ENCODE measurements at regions not wholly inside any gene's neighbourhood (a gene's known extent, or its start where the extent isn't known, plus 50 kb on each side); places are given as distances from the start of the nearest gene placed in this dataset.

DNA sequence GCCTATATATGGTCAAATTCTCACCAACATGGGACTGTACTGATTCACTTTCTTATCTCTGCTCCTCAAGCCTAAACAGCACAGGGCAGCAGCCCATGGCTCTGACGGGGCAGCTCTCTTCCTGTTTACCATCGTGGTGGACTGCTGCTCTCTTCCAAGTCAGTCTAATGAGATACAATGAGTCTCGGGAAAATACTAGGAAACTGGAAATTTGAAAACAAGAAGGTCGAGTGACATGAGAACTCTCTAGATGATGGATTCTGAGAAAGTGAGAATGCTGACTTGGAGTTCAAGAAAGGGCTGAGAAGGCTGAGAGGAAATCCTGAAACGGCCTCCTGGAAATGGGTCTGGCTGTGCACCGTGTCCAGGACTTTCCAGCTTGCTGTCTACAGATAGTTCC, 122.8 kb upstream of the ARGLU1 start:
- no peak for DNase-seq (ENCODE audit: low spot score)
- in situ Hi-C loops (cut with HindIII; ENCODE audit: low sequenced_read_pairs) = no loop called here

DNA sequence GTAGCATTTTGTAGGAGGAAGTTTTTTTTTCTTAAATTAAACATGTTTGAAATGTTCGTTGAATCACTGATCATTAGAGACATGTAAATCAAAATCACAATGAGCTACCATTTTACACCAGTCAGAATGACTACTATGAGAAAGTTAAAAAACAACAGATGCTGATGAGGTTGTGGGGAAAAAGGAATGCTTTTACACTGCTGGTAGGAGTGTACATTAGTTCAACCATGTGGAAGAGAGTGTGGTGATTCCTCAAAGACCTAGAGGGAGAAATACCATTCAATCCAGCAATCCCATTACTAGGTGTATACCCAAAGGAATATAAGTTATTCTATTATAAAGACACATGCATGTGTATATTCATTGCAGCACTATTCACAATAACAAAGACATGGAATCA, 122.0 kb upstream of the ARGLU1 start:
- in situ Hi-C loops (cut with HindIII; ENCODE audit: low sequenced_read_pairs) = no loop called here
- no peak for DNase-seq (ENCODE audit: low spot score)

DNA sequence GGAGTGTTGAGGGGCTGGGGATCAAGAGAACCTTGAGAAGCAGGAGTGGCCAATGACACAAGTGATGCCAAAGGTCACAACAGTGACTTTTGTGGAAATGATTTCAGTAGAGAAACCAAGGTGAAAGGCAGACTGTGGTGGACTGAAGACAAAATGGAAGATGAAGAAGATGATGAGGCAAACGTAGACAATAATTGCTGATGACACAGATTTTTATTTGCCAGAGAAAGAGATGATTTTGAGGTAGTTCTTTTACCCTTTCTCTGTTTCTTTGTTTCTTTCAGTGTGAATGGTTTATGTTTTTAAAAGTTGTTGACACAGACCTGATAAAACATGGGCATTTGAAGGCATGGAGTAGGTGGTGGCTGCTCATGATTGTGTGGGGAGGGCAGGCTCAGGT, 121.0 kb upstream of the ARGLU1 start:
- no peak for DNase-seq (ENCODE audit: low spot score)
- in situ Hi-C loops (cut with HindIII; ENCODE audit: low sequenced_read_pairs) = no loop called here

DNA sequence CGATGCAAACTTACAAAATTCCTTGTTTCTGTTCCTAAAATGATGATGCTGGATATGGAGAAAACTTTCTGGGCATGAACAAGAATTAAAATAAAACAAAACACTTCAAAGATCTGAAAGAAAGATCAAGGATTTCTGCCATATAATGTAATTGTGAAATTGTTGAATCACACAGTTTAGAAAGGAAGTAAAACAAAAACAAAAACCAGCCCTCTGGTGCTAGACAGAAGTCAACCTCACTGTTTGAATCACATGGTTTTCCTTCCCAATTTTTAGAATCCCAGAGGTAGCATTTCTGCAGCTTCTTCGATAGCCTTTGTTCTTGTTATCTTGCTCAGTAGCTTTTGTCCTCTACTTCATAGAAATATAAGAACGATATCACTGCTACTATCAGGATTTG, 118.2 kb upstream of the ARGLU1 start:
- no peak for DNase-seq (ENCODE audit: low spot score)
- in situ Hi-C loops (cut with HindIII; ENCODE audit: low sequenced_read_pairs) = no loop called here

DNA sequence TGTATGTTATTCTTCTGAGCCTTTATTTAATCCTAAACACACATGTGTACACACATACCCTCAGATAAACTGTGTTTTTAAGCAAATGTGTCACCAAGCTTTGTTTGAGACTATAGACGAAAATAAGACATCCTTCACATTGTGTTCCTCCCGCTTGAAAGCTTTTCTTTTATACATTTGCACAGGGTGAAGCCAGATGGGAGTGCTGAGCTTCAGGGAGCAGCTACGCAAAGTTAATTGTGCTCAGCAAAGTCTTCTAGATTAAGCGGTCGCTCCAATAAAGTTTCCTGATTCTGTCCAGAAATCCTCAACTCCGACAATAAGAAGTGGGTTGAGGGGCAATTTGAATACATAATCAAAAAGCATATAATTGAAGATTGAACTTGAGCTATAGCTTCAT, 117.2 kb upstream of the ARGLU1 start:
- in situ Hi-C loops (cut with HindIII; ENCODE audit: low sequenced_read_pairs) = no loop called here
- no peak for DNase-seq (ENCODE audit: low spot score)

DNA sequence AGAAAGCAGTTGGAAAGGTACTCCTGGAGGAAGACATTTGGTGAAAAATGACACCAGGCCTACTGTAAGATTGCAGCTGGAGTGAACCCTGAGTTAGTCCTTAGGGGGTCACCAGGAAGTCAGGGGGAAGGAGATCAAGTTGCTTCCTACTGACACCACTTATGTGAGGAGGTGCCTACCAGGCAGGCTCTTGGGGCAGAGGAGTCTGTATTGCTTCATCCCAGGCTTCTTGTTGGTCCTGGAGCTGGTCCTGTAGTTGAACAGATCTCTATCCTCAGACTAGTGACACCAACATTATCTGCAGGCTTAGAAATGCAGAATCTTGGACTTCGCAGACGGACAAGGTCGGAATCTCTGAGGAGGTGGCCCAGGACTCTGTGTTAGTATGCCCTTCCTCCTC, 116.0 kb upstream of the ARGLU1 start:
- in situ Hi-C loops (cut with HindIII; ENCODE audit: low sequenced_read_pairs) = no loop called here
- no peak for DNase-seq (ENCODE audit: low spot score)

DNA sequence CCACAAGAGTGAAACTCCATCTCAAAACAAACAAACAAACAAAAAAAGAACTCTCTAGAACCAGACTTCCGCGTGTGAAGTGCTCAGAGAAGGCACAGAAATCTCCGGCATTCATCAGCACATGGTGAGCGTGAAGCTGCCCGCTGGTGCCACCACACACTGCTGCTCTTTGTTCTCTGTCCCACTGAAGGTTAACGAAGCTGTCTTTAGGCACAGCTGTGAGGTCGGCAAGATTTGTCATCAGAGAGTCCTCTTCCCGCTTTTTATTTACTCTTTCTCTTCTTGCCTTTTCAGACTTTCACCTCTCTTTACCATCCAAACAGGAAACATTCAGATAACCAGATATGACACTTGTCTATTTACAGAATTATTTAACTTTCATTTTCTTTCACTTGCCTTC, 115.2 kb upstream of the ARGLU1 start:
- DNase-seq (ENCODE audit: low spot score) = no peak
- in situ Hi-C loops (cut with HindIII; ENCODE audit: low sequenced_read_pairs) = no loop called here

DNA sequence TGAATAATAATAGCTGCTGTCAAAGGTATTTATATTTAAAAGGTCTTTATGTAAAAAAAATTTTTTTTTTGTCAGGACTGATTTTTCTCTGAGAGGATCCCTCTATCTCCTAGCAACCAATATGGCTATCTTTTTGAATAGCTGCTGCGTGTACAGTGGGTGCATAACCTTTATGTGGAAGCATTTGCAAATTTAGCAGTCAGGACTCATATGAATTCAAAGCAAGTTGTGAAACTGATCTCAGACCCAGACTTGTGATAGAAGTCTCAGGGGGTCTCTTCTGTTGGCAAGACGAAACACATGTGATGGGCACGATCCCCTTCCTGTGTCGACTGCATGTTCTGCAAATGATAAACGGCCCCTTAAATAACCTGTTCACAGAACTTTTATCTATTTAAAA, 114.1 kb upstream of the ARGLU1 start:
- no peak for DNase-seq (ENCODE audit: low spot score)
- in situ Hi-C loops (cut with HindIII; ENCODE audit: low sequenced_read_pairs) = no loop called here

DNA sequence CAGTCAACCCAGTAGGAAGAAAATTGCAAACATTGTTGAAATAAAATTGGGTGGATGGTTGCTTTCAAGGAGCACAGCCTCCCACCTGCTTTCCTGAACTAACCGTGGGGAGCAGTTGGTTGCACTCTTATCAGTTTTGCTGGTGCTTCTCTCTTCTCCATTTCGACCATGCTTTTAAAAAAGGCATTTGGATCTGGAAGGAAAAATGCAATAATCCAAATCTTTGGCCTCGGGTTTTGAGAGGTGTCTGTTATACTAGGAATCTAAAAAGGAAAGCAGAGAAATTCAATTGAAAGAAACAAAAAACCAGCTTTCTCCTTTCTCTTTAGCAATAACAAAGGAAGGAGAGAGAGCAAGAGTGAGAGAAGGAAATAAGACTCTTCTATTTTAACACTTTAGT, 113.6 kb upstream of the ARGLU1 start:
- in situ Hi-C loops (cut with HindIII; ENCODE audit: low sequenced_read_pairs) = no loop called here
- no peak for DNase-seq (ENCODE audit: low spot score)

DNA sequence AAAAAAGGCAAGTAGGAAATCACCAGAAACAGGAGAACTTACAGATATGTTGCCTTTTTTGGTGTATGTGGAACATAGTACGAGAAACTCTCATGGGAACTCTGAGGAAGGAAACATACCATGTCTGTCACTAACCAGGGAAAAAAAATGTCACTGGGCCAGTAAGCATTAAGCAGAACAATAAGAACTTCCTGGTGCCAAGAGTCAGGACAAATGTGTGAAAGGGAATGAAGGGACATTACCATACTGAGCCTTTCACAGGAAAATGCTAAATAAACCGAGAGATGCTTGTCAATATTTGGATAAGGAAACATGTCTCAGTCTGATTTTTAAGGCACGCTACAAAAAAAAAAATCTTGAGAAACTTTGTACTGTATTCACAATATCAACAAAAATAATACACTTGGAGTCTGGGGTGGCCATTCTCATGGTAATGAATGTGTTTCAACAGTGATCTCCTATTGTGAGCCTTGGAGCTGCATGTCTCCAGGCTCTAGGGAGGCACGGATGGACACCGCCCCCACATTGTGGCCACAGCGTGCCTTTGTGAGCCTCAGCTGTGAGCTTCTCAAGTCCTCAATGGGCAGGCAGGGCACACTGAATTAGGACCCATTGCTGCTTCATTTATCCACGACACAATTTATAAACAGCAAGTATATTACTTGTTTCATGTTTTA, 113.0 kb upstream of the ARGLU1 start:
- no peak for DNase-seq (ENCODE audit: low spot score)
- in situ Hi-C loops (cut with HindIII; ENCODE audit: low sequenced_read_pairs) = no loop called here

DNA sequence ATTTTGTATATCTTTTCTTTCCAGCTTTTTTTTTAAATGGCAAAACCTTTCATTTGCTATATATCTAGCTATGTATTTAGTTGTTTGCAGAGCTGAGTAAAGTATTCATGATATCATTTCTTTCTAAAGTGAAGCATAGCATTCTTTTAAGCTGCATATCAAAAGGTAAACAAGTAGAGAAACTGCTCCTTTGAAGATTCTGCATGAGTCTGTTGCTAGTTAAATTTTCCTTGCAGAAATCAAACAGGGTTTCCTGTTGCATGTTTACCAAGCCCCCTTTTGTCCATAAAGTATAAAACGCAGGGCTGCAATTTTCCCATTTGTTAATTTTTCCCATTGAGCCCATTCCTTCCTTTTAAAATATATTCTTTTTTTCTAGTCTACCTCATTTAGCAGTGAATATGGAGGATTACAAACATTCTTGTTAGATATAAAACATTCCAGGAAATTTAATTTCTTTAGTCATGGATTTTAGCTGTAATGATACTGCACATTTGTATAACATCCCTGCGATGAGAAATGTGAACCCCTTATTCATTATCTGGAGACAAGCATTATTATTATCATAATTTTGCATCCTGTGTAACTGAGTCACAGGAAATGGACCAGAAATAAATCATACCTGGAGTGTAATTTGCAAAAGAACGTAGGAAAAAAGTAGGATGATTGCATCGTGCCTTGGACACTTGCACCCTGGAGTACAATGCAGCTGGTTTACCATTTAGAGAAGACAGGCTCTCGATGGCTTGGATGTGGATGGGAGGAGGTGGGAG, 110.9 kb upstream of the ARGLU1 start:
- no peak for DNase-seq (ENCODE audit: low spot score)
- in situ Hi-C loops (cut with HindIII; ENCODE audit: low sequenced_read_pairs) = no loop called here

DNA sequence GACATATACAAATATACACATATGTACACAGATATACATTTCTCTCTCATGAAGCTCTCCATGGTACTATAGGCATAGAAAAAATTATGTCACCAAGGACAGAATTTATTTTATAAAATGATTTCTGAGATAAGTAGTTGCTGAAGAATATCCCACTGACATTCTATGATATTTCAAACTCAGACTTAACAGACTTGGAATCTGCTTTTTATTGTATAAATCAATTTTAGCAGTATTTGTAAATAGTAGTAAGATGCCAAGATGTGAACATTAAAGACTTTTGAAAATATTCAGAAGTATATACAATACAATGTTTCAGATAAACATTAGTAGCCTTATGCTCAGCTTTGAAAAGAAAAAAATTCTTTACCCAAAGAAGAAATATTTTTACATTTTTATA, 107.4 kb upstream of the ARGLU1 start:
- in situ Hi-C loops (cut with HindIII; ENCODE audit: low sequenced_read_pairs) = no loop called here
- no peak for DNase-seq (ENCODE audit: low spot score)

DNA sequence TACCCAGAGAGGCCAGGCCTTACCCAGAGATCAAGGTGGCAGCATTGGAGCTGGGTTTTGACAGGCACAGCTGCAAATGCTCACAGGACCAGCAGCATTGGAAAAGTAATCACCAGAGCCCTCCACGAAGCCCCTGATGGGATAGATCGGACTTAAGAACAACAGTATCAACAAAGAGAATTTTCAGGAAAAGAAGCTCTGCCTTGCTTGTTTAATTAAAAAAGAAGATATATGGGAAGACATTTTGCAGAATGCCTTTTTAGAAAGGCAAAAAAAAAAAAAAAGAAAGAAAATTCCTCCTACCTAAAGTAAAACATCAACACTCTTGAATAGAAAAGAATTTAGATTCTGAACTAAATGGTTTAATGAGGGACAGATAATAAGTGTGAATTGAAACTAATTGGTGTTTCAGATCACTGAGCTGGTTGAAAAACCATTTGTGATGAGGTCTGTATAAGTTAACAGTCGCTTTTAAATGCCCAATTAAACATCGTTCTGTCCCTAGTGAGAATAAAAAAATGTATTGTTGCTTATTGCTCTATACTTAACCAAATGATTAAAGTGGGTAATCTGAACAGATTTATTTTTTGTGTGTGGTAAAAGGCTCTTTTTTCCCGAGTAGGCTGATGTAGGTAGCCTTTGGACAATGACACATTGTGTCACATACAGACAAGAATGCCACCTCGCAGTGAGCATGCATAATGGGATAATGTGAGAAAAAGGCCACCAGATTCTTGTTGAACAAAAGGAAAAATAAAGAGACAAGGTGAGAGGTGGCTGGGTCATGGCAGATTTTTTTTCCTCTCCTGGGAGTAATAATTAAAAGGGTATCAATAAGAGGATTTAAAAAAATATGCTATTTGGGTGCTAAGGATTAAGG, 93.0 kb upstream of the ARGLU1 start:
- no peak for DNase-seq (ENCODE audit: low spot score)
- in situ Hi-C loops (cut with HindIII; ENCODE audit: low sequenced_read_pairs) = no loop called here

DNA sequence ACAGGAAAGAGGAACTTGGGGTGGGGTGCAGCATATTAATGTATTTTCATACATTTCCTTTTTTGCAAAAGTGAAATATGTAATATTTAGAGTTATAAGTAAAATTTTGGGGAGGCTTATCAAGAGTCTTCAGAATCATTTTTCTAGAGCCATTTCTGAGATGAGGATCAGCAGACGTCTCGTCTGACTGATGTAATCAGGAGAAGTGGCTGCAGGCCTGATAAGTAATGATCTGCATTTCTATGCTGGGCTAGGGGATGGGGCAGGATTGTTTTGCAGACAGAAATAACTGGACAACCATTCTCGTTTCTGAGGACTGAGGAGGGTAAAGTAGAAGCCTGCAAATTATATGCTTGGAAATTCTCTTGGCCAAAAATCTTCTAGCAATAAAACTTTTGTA, 89.2 kb upstream of the ARGLU1 start:
- no peak for DNase-seq (ENCODE audit: low spot score)
- in situ Hi-C loops (cut with HindIII; ENCODE audit: low sequenced_read_pairs) = no loop called here

DNA sequence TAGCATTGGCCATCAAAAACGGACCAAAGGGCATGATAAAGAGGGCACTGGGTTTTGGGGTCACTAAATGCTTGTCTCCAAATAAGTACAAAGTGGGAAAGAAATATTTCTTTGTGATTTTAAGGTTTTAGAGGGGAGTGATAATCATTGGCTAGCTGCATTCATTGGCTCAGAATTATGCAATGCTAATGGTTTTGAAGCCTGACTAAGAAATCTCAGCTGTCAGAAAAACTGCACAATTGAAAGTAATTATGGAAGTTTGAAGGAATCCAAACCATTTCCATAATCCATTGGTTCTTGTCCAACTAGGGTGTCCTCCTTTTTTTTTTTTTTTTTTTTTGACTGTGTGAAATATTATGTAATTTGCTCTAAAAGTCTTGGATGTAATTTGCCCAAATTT, 88.2 kb upstream of the ARGLU1 start:
- in situ Hi-C loops (cut with HindIII; ENCODE audit: low sequenced_read_pairs) = no loop called here
- DNase-seq (ENCODE audit: low spot score) = no peak

DNA sequence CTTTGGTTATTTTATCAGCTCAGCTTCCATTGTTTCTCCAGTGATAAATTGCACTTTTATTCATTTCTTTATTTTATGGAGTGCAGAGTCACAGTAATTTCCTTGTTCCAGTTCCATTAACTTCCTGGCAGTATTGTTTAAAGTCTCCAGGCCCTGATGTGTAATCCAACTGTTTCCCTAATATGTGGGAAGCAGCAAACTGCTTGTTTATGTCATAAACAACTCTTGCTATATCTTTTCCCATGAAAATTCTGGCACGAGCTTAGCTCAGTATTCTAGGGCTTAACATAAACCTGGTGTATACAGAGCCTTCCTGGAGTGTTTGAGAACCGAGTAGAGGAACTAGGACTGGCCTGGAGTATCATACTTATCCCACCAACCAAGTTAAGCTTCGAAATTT, 83.5 kb upstream of the ARGLU1 start:
- in situ Hi-C loops (cut with HindIII; ENCODE audit: low sequenced_read_pairs) = no loop called here

DNA sequence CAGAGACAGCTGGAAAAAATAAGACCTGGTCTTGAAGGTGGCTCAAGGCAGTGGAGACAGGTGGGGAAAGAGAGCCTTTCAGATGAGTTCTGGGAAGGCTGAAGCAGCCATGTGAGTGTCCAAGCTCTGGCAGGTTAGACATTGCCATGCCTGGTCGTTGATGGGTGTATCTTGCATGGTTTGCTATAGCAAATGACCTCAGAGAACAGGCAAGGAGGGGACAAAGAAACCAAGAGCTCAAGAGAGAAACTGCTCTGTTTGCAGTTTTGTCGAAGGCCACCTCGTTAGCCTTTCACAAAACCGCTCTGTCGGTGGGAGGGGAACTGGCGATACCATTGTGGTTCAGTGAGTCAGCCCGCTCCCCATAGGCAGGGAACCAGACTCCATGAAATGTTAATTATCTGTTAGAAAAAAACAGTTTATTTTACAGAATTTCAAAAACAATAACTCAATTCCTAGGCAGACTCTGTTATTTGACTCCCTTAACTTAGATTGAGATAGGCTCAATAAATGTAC, 82.8 kb upstream of the ARGLU1 start:
- in situ Hi-C loops (cut with HindIII; ENCODE audit: low sequenced_read_pairs) = no loop called here
- no peak for DNase-seq (ENCODE audit: low spot score)

More for the DNA sequence above, 83.5 kb upstream of the ARGLU1 start:
- no peak for DNase-seq (ENCODE audit: low spot score)

DNA sequence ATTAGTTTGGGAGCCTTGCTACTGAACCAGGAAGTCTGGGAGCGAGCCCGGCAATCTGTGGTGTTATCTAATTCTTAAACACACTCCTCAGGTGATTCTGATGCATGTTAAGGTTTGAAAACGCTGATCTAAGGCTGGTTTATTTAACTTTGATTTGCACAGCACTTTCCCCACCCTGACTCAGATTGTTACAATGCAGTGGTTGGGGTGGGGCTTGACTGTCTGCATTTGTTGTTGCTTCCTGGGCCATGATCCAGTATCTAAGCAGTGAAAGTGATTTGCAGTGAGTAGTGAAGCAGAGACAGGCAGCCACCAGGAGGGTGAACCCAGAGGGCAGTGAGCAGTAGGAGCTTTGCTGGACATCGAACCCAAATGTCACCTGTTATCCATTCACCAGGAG, 81.6 kb upstream of the ARGLU1 start:
- no peak for DNase-seq (ENCODE audit: low spot score)
- in situ Hi-C loops (cut with HindIII; ENCODE audit: low sequenced_read_pairs) = no loop called here

DNA sequence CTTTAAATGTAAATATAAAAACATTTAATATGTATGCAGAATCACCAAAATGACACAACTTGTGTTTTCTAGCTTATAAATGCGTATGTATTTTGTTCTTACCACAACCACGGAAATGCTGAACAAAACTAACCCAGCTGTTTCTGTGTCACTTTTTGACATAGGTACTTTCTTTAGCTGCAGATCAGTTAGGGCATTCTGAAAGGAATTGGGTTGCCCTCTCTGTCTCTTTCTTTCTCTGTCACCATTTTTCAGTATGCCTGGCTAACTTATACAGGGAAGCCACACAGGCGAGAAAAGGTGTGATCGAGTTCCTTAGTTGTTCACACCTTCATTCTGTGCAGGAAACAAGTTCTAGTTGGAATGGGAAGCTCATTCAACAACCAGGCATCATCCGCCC, 72.6 kb upstream of the ARGLU1 start:
- DNase-seq (ENCODE audit: low spot score) = no peak
- in situ Hi-C loops (cut with HindIII; ENCODE audit: low sequenced_read_pairs) = no loop called here

DNA sequence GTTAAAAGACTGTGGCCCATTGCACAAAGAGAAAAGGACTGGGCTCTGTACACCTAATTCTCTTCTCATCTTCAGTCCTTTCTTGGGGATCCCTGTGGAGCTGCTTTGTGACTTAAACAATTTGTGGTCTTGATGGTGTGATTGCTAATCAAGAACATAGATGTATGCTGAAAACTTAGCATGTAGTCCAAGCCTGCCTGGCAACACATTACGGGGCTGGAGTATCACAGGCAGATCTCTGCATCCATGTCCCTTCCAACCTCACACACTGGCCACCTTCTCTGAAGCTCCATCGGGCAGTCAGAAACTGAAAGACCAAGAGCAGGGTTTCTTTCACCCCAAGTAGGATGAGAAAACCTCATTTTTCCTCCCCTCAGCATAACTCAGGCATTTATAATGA, 69.6 kb upstream of the ARGLU1 start:
- no peak for DNase-seq (ENCODE audit: low spot score)
- in situ Hi-C loops (cut with HindIII; ENCODE audit: low sequenced_read_pairs) = no loop called here
